ENCODE measurements at regions not wholly inside any gene's neighbourhood (a gene's known extent, or its start where the extent isn't known, plus 50 kb on each side); places are given as distances from the start of the nearest gene placed in this dataset.
"Not testable (repeated sequence)": the region's sequence is repeated elsewhere in the genome, so short reads cannot be mapped to it uniquely, and the experiment has no call there.

- peak; percentile 84 for DNase-seq (ENCODE audit: low spot score)
Measured at GRCh38 chr6:6724539-6725467, 136.3 kb downstream of the LY86 start.

GRCh38 chr6:6725468-6726209, 137.1 kb downstream of the LY86 start:
- no peak for DNase-seq (ENCODE audit: low spot score)

DNA sequence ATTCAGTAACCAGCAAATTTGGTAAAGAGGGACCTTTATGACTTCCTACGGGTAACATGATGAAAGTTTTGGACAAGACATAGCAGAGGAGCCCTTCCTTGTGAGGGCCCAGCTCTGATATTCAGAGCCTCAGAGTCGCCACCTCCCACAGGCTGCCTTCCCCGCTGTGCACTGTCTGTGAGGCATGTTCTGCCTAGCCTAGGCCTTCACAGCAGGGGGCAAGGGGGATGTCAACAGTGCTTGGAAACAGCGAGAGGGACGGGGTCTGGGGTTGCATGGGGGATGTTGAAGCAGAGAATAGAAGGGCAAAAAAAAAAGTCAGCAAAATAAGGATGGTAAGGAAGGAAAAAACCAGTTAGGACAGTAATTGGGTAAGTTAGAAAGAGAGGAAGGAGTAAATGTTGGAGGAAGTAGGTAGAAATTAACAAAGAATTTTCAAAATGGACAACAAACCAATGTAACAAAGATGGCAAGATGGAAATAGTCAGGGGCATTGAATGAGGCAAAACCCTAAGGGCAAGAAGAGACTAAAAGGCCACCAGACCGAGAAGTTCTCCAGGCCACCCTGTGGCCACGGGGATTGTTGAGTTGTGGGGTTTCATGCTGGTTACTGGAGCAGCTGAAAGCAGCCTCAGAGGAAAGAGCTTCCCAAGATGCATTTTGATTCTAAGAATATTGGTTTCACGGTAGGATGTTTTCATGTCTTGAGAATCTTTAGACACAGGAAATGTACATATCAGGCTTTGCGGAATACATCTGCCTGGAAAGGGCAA, 139.8 kb downstream of the LY86 start:
- no peak for DNase-seq (ENCODE audit: low spot score)

GRCh38 chr6:6729971-6730370, 141.5 kb downstream of the LY86 start:
- no peak for DNase-seq (ENCODE audit: low spot score)

GRCh38 chr6:6730831-6731230, 142.3 kb downstream of the LY86 start:
- DNase-seq (ENCODE audit: low spot score): no peak

DNA sequence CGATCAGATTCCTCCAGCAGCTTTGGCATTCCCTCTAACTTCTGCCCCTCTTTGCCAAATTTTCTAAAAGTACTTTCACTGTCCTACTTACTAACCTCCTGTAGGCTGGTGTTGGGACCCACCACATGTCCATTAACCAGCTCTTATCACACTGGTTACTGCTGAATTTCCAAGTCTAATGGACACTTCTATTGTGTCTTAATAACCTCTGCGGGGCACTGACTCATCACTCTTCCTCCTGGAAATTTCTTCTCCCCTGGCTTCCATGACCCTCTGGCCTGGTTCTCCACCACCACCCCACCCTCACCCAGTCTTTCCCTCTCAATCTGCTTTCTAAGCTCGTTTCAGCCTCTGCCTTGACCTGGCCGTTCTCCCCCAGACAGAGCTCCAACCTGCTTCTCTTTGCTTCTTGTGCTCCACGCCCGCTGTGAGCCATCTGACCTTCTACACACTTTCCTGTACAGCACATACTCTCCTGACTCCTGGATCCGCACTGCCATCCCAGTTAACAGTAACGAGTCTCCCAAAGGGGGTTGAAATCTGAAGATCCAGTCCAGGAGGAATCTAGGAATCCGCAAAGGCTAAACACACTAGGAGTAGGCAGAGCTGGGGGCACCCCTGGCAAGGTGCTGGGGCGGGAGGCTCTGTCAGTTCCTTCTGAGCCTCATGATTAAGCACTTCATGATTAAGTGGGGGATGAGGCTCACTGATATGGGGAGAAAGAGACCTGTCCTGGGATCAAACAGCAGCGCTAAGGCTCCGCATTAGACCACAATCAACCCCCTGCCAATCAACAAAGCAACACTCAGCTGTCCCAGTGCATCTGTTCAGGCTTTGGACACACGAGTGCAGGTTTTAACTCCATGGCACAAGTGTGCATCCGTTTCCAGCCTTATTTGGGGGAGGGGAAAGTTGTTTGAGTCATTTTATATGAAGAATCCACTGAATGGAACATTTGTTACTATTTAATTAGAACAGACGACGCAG, 146.3 kb downstream of the LY86 start:
- DNase-seq (ENCODE audit: low spot score): no peak

DNA sequence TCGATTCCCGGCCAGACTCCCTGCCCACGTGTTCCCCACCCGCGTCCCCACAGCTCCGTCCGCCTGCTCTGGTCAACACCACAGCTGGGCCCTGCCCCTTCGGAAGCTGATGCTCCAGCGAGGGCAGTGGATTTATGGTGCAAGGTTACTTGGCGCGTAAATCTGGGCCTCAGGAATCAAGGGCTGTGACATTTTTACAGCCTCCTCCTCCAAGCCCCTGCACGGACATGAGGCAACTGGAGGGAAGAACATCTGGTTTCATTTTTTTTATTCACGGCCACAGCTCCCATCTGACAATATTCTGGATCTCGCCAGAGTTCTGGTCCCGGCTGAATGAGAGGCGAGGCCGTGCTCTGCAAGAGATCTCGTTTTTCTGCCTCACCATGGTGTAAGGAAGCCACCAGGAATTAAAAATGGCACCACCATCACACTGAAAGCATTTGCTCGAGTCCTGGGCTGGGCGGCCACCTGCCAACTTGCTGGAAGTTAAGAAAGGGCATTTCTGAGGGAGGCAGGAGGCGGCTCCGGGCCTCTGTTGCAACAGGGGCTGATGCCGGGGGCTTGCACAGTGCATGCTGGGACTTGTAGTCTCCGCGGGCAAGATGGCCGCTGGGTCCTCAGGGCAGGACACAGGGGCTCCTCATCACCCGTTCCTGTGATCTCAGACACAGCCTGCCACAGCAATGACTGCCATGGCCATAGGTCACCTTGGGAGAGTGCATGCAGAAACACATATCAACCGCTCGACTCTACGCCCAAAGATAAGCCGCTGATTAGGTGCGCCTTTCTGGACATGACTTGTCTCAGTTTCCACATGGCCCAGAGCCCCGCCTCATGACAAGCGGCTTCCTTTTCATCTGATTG, 148.5 kb downstream of the LY86 start:
- DNase-seq (ENCODE audit: low spot score): peak; percentile 84

- DNase-seq (ENCODE audit: low spot score): no peak
Measured at GRCh38 chr6:6737671-6738070, 149.2 kb downstream of the LY86 start.

DNA sequence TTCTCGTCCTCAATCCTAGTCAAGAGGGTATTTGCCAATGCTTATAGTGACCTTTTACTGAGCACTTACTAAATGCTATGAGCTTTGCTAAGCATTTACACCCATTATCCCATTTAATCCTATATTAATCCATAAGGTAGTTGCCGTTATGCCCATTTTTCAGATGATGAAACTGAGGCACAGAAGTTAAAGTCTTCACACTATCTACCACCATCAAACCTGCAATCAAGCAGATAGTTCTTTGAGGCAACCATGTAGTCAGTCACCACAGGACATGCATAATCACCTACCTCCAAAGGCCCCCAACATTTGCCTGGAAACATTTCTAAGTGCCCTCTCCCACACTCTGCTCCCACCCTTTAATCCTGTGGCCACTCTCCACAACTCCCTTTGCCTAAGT, 149.6 kb downstream of the LY86 start:
- DNase-seq (ENCODE audit: low spot score): no peak

- DNase-seq (ENCODE audit: low spot score): no peak
Measured at GRCh38 chr6:6738922-6739716, 150.6 kb downstream of the LY86 start.

DNA sequence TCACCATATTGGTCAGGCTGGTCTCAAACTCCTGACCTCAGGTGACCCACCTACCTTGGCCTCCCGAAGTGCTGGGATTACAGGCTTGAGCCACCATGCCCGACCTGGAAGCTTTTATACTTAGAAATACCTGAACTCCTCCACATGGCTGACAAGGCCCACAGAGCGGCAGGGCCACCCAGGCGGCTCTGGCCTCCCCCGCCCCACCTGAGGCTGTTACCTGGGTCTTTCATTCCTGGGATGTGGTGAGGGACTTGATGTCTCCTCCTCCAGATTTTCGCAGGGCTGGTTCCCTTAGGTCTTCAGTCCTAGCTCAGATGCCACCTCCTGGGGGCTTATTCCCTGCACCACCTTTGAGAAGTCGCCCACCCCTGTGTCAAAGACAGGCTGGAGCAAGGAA, 152.1 kb downstream of the LY86 start:
- no peak for DNase-seq (ENCODE audit: low spot score)

GRCh38 chr6:6741264-6741663, 152.7 kb downstream of the LY86 start:
- no peak for DNase-seq (ENCODE audit: low spot score)

DNA sequence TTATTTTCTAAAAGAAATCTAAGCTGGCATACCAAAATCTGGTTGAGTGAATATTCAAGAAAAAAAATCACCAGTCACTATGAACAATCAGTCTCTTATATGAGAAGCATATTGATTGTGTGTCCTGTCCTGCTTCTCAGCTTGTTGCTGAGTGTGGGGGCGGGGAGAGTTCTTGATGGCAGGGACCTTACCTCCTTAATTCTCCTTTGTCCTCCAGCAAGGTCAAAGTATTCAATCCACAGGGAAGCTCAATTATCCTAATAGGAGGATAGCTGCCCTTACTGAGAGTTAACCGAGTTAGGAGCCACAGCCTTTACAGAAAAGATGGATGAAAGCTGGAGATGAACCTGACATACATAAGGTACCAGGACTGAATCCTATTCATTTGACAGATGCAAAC, 154.0 kb downstream of the LY86 start:
- no peak for DNase-seq (ENCODE audit: low spot score)

DNA sequence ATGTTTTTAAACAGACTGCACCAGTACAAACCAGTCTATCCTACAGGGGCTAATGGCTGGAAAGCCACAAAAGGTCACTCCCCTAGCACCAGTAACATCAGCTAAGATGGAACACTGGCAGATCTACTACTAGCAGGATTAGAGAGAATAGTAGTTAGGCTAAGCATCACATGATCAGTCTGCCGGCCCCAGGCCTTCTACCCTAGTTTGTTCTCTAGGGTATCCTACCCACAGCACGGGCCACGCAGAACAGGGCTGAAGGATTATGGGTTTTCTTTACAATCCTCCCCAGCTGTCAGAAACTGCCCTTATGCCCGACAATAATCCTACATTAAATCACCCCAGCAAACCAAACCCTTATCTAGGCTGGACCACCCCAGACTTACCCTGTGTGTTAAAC, 156.0 kb downstream of the LY86 start:
- DNase-seq (ENCODE audit: low spot score): no peak

DNA sequence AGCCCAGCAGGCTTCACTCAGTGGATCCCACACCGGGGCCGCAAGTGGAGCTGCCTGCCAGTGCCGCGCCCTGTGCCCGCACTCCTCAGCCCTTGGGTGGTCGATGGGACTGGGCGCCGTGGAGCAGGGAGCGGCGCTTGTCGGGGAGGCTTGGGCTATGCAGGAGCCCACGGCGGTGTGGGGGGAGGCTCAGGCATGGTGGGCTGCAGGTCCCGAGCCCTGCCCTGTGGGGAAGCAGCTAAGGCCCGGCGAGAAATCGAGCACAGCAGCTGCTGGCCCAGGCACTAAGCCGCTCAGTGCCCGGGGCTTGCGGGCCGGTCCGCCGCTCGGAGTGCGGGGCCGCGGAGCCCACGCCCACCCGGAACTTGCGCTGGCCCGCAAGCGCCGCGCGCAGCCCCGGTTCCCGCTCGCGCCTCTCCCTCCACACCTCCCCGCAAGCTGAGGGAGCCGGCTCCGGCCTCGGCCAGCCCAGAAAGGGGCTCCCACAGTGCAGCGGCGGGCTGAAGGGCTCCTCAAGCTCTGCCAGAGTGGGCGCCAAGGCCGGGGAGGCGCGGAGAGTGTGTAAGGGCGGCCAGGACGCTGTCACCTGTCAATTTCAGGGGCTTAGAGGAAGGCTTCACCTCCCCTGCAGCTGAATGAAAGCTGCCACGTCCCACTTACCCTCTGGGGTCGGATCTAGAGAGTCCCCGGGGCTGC, 157.3 kb downstream of the LY86 start:
- not testable (repeated sequence) for DNase-seq (ENCODE audit: low spot score)

DNA sequence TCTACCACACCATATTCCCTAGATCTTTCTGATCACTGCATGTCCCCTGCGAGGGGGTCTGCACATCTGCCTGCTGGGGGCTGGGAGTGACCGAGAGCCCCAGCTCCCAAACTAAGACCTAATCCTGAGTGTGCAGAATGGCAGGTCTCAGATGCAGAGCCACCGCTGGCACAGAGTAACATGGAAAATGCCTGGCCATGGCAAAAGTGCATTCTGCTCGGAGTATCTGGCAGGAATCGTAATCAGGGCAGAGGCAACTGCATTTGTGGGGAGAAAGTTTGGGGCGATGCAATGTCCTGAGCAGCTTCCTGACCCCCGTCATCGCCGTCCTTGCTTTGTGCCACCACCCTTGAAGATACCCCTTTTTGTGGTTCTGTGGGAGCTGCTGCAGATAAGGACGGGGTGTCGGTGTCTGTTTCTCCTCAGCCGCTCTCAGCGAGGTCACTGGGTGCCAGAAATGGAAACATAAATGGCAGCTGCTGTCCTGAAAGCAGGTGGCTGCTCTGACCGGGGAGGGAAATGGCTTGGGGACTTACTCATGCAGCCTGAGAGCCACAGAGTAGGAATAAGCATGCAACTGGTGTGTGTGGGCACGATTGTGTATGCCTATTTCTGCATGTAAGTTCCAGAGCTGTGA, 157.9 kb downstream of the LY86 start:
- DNase-seq (ENCODE audit: low spot score): no peak

DNA sequence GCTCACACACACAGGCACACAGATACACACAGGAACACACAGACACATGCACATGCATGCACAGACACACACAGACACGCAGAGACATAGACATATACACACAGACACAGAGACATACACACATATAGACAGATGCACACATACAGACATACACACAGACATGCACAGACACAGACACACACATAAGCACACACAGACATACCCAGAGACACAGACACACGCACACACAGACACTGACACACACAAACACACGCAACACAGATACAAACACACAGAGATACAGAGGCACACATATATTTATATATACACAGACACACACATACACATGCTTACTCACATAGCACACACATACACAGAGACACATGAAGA, 158.4 kb downstream of the LY86 start:
- no peak for DNase-seq (ENCODE audit: low spot score)

GRCh38 chr6:6747371-6747770, 158.9 kb downstream of the LY86 start:
- no peak for DNase-seq (ENCODE audit: low spot score)
